ENCODE measurements at regions not wholly inside any gene's neighbourhood (a gene's known extent, or its start where the extent isn't known, plus 50 kb on each side); places are given as distances from the start of the nearest gene placed in this dataset.
"Not testable (repeated sequence)": the region's sequence is repeated elsewhere in the genome, so short reads cannot be mapped to it uniquely, and the experiment has no call there.

- H3K4me3 Mint-ChIP-seq (ENCODE audit: unreplicated experiment) = no peak overlapping the region
- DNase-seq (ENCODE audit: low spot score) = no peak
- no peaks in the 10 kb centered on the region for H3K27me3 Mint-ChIP-seq (ENCODE audit: low read depth)
- H3K4me1 Mint-ChIP-seq (ENCODE audit: low read depth) = no peaks in the 10 kb centered on the region
- no peak for TF ChIP-seq CTCF (IDR thresholded peaks at IDR 0.05)
- no peak overlapping the region for H3K27ac Mint-ChIP-seq (ENCODE audit: unreplicated experiment)
- H3K9me3 Mint-ChIP-seq (ENCODE audit: low read depth) = peaks cover 21% of the 10 kb centered on the region
- H3K36me3 Mint-ChIP-seq (ENCODE audit: low read depth) = peaks cover 5% of the 10 kb centered on the region
Observed at GRCh38 chr10:31677195-31678138, 251.2 kb downstream of the ARHGAP12 start.

GRCh38 chr10:31675726-31676125 is 252.9 kb downstream of the ARHGAP12 start:
- Mint-ChIP-seq H3K9me3 (ENCODE audit: low read depth) (peaks cover 25% of the 10 kb centered on the region), H3K27ac (ENCODE audit: unreplicated experiment) (no peak overlapping the region), H3K4me3 (ENCODE audit: unreplicated experiment) (no peak overlapping the region), H3K27me3 (ENCODE audit: low read depth) (no peaks in the 10 kb centered on the region), H3K36me3 (ENCODE audit: low read depth) (peaks cover 7% of the 10 kb centered on the region), H3K4me1 (ENCODE audit: low read depth) (no peaks in the 10 kb centered on the region)
- DNase-seq (ENCODE audit: low spot score) = no peak
- TF ChIP-seq CTCF (IDR thresholded peaks at IDR 0.05) = no peak

- H3K4me3 Mint-ChIP-seq (ENCODE audit: unreplicated experiment) = no peak overlapping the region
- DNase-seq (ENCODE audit: low spot score) = no peak
- no peak overlapping the region for H3K27ac Mint-ChIP-seq (ENCODE audit: unreplicated experiment)
- H3K36me3 Mint-ChIP-seq (ENCODE audit: low read depth) = peaks cover 4% of the 10 kb centered on the region
- TF ChIP-seq CTCF (IDR thresholded peaks at IDR 0.05) = no peak
- peaks cover 2% of the 10 kb centered on the region for H3K4me1 Mint-ChIP-seq (ENCODE audit: low read depth)
- H3K27me3 Mint-ChIP-seq (ENCODE audit: low read depth) = no peaks in the 10 kb centered on the region
- peaks cover 15% of the 10 kb centered on the region for H3K9me3 Mint-ChIP-seq (ENCODE audit: low read depth)
Observed at GRCh38 chr10:31669357-31669756, 259.3 kb downstream of the ARHGAP12 start.

GRCh38 chr10:31668326-31668725 is 260.3 kb downstream of the ARHGAP12 start:
- H3K4me3 Mint-ChIP-seq (ENCODE audit: unreplicated experiment) = no peak overlapping the region
- no peak for DNase-seq (ENCODE audit: low spot score)
- no peak for TF ChIP-seq CTCF (IDR thresholded peaks at IDR 0.05)
- H3K9me3 Mint-ChIP-seq (ENCODE audit: low read depth) = peaks cover 17% of the 10 kb centered on the region
- no peaks in the 10 kb centered on the region for H3K27me3 Mint-ChIP-seq (ENCODE audit: low read depth)
- peaks cover 2% of the 10 kb centered on the region for H3K36me3 Mint-ChIP-seq (ENCODE audit: low read depth)
- H3K27ac Mint-ChIP-seq (ENCODE audit: unreplicated experiment) = no peak overlapping the region
- H3K4me1 Mint-ChIP-seq (ENCODE audit: low read depth) = peaks cover 2% of the 10 kb centered on the region

- not testable (repeated sequence) for H3K4me3 Mint-ChIP-seq (ENCODE audit: unreplicated experiment); H3K27ac Mint-ChIP-seq (ENCODE audit: unreplicated experiment); H3K27me3 Mint-ChIP-seq (ENCODE audit: low read depth); H3K9me3 Mint-ChIP-seq (ENCODE audit: low read depth); H3K36me3 Mint-ChIP-seq (ENCODE audit: low read depth); H3K4me1 Mint-ChIP-seq (ENCODE audit: low read depth); DNase-seq (ENCODE audit: low spot score)
Observed at GRCh38 chr10:31665764-31666279, 262.8 kb downstream of the ARHGAP12 start.
